HG03565 (cell line): ENCODE measurements at regions not wholly inside any gene's neighbourhood (a gene's known extent, or its start where the extent isn't known, plus 50 kb on each side); places are given as distances from the start of the nearest gene placed in this dataset.
"Not testable (repeated sequence)": the region's sequence is repeated elsewhere in the genome, so short reads cannot be mapped to it uniquely, and the experiment has no call there.

Source experiments
- ATAC-seq: cut with Tn5 transposase; IDR thresholded peaks from one replicate; pipeline ENCODE4 v1.9.1; 2021; ENCODE audit warnings: mild to moderate bottlenecking, moderate library complexity; ENCODE audit not compliant: unreplicated experiment

DNA sequence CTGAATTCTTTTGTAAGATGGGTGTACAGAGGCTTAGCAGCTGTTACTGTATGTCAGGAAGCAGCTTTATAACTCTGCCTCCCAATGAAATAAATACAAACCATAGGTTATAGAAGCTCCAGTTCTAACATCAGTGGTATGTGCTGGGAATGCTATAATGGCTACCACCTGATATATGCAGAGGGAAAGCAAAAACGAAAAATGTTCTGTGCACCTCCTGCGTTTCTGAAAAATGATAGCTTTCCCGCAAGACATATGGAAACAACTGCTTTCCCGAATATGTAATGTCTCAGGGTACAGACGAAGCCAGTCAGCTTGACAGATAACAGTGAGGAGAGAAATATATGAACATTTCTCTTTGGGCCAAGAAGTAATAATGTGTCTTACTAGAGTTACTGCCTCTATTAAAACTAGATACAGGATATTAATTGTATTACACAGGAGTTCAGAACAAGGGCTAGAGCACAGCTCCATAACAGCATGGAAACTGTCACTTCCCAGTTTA is 517.0 kb upstream of the NRSN1 start:
- no peak for ATAC-seq

DNA sequence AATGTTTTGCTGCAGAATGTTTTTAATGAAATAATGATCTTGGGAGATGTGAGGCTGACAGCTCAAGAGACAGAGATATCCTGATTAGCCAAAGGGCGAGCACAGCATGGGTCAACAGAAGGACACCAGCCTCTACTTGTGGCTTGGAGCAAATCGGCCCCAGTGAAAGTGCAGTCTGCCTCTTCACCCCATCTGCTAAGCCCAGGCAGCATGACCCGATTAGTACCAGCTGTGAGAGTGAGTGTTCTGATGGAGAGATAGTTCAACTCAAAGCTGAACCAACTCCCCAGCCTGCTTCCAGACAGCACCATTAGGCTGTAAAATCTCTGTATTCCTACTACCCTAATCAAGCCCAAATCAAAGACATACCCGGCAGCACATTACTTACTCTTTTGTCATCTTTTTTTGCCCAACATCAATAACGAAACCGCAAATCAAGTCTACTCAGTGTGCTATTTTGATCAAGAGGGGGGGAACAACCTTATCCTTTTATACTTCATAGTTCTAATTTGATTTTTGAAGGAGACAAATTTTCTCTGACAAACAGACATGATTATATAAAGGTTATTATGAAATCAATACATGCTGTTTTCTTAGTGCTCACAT is 514.1 kb upstream of the NRSN1 start:
- no peak for ATAC-seq

DNA sequence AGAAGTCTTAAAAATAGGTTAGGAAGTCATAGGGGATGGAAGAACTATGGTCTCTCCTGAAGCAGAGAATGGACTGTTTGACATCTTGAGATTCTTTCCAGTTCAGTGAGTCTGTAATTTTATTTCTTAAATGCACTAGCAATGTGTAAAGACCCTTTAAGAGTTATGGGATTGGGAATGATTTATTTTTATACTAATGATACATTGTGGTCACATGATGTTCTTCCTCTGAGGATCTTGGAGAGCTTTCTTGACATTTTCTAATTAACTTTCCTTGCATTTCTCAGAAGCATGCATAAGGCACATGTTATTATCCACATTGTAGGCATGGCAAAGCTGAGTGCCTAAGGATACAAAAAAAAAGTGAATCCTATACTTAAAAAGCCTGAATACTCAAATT is 507.6 kb upstream of the NRSN1 start:
- ATAC-seq, result no peak

DNA sequence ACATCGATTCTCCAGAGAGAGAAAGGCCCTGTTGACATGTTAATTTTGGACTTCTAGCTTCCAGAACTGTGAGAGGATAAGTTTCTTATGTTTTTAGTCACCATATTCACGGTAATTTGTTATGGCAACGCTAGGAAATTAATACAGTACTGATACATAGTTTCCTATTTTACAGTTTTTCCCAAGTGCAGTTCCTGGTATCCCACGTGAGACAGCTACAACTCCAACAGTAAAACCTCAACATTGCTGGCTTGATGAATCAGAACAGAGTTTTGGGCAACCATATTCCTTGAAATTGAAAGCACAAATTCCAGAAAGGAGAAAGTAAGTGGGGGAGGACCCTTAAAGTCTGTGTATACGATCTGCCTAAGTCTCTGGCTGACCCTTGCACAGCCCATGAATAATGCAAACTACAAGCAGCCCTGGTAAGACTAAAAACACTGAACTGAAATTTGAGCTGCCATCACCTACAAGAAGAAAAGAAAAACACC is 505.1 kb upstream of the NRSN1 start:
- ATAC-seq, result no peak

DNA sequence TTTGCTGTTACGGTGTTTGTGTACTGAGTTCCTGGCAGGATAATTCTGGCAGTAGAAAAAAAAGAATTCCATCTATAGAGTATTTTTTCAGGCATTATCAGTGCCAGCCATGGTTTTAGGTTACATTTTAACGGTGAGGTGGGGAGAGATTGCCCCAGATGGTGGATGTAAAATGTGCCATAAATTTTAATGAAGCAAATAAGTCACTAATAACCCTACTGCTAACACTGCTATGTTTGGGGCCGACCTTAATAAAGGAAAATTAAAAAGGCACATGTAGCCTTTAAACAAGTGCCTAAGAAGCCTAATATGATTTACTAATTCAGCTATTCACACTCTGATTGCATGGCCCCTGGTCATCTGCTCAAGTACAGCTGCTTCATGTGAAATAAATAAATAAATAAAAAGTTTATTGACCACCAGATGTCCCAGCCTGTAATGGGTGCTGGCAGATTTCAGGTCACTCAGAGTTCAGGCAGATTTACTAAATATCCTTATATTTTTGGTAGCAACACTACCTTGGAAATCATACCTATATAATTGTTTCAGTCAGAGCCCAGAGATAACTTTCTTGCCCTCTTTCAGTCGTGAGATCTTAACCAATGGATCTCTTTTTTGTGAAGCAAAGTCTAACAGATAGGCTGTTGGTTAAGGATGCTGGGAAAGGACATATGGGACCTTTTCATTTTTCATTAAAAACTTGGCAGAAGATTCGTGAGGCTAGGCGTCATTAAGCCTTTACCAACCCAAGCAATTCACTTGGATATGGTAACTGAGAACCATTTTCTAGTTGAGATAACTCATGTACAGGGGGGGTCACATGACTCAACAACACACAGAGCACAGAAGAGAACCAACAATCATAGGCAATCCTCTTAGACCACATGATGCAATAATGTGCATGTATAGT is 495.0 kb upstream of the NRSN1 start:
- no peak for ATAC-seq

DNA sequence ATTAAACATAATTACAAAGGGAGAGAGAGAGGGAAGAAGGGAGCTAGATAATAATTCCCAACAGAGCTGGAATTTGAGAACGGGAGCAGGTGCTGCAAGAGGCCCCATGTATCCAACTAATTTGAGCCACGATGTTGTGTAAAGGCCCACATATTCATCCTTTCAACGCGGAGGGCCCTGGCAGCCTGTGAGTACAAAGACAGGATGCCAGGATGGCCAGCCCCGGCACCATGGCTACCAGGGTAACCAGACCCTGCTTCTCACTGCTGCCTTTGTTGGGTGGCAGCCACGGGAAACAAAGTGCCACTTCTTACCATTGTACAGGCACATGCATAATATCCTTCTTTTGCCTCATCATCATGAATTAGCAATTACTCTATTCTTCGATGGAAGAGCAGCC is 492.0 kb upstream of the NRSN1 start:
- no peak for ATAC-seq

DNA sequence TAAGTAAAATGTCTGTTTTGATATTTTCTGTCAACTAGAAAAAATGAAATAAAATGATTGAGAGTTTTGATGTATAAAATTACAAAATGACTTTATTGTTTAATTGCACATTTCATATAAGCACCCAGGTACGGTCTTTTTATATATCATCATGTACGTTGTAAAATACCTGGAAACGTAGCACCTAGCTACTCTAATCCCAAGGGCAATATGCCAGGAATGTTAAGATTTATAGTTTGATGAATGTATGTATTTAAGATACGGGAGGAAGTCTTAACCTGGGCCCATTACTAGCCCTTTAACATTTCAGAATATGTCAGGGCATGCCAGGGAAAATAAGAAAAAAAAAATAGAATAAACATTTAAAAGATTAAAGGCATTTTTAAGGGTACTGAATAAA is 490.9 kb upstream of the NRSN1 start:
- no peak for ATAC-seq

DNA sequence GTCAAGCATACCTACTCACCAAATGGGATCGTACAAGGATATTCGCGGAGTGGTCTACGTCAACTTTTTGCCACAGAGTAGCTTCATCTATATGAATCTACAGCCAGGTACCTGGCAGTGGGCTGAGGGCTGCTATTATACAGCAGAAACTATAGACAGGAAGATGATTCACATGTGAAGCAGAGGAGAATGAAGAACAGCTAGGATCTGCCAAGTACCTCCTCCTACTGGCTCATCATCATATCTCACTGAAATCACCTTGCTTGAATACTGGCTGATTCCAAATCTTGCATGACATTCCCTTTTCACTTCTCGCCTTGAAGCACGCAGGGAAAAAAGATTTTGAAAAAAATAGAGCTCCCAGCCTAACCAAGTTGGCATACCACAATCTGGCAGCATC is 488.7 kb upstream of the NRSN1 start:
- ATAC-seq, result no peak

DNA sequence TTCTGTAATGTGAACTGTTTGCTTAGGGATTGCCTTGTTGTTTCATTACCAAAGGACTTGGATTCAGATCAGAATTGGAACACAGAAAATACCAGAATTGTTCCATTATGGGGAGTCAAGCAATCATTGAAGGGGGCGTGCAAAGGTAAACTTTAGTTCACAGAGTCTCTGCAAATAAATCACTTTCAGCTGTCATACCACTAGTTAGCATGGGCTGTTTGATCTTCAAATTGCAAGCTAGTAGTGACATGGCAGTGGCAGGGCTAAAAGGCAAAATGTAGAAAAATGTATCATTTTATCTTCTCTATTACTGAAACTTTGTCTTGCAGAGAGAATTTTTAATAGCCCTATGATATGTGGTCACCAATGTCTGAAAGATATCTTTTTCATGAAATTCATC is 483.2 kb upstream of the NRSN1 start:
- ATAC-seq, result no peak

DNA sequence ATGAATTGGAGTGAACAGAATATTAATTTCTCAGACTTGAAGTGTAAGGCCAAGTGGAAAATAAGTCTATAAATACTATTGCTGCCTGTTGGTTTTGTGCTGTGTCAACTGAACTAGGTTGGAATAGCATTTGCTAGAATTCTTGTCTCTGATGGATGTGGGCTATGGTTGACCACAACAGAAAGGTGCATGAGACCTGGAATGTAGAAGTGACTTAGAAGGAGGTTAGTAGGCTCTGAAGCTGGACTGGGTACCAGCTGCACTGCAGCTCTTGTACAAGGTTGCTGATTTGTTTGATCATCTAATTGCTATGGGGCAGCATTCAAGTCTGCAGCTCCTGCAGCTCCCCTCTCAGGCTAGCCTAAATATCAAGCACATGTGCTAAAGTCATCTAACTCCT is 479.0 kb upstream of the NRSN1 start:
- no peak for ATAC-seq

DNA sequence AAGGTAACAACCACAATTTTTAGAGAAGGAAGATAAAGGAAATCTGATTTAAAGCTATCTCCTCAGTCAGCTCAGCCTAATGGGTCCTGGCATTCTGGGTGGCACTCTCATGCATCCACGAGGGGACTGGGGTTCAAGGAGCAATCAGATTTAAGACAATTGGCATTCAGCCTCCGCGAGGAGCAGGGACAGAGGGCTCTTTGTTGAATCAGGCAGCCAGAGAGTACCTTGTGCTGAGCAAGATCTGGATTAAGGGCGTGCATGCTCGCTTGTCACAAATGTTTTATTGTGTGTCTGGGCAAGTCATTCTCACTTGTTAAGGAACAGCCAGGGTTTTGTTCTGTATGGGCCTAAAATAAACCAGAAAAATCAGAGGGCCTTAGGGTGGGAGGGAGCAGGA is 475.3 kb upstream of the NRSN1 start:
- ATAC-seq, result no peak

DNA sequence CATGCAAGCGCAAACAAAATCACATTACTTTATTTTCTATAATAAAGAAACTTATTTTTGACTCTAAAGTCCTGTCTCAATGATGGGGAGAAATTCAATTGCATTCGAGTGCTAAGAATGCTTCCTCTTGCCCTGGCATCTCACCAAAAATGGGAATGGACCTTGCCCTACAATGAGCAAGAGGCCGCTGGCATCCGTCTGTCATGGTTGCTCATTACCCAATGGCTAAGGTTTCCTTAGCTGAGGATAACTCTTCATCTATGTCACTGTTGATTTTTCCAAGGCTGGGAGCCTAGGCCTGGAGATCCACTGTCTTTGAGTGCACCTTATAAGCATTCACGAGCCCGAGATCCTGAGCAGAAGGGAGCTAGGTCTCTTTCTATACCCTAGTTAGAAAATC is 471.3 kb upstream of the NRSN1 start:
- ATAC-seq, result no peak

DNA sequence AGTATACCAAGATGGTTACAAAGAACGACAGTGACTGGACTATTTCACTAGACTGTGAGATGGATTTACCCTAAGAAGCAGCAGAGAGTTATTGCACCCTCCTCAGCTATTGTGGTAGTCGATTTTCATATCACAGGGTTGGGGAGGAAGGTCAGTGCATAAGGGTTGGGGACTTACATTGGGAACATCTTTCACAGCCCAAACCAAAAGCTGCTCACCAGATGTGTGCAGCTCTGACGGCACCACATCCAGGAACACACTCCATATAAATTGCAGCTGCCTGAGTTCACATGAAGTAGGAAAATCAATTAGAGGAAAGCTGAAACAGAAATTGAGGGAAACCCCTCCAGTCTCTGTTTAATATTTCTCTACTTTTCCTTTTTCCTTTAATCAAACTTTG is 470.5 kb upstream of the NRSN1 start:
- ATAC-seq, result no peak

DNA sequence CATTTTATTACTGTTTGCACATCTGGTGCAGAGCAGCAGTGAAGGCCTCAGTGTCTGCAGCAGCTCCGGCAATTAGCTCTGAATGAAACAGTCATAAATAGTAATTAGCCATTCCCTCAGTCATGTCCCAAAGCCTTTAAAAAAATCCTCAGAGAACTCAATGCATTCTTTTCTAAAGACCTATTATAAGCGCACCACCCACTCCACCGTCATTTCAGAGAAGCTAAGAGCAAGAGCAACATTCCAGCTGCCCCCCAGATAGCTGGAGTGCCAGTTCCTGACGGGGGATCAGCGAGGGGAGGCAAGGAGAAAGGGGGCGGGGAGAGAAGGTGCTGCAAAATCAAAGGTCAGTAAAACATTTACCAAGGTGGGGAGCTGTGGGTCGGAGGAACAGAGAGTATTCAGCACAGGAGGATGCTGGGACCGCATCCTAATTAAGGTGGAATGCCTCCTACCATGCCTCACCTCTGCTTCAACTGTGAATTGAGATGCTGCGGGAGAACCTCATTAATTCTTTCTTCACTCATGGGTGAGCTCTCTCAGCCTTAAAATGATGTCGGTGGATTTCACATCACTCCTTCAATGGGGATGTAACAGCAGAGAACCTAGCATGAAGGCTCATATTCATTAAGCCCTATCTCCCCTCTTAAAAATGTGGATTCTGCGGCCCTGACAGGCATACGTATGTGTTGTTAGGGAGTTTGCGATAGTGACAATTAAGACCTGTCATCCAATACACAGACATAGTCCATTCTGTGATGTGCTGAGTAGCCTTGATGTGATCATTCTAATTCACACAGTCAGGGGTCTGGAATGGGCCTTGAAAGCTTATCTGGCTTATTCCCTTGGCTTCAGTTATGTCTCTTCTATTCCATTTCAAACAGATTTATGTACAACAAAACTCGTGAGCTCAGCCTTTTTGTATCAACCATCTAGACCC is 469.5 kb upstream of the NRSN1 start:
- ATAC-seq, result no peak

DNA sequence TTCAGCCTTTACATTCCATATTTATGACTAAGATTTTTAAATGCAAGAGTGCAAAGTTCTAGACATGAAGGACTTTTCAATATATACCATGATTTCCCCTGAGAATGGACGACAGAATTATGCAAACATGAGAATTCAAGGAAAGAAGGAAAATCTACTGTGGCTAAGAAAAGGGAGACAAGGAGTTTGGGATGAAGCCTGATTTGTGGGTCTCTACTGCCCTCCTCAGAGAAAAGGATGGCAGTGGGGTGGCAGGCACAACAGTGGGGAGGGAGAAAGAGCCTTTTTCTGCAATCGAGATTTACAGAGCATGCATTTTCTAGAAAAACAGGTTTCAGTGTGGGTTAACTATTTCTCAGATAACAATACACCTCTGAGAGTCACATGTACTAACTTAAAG is 466.9 kb upstream of the NRSN1 start:
- ATAC-seq, result no peak

DNA sequence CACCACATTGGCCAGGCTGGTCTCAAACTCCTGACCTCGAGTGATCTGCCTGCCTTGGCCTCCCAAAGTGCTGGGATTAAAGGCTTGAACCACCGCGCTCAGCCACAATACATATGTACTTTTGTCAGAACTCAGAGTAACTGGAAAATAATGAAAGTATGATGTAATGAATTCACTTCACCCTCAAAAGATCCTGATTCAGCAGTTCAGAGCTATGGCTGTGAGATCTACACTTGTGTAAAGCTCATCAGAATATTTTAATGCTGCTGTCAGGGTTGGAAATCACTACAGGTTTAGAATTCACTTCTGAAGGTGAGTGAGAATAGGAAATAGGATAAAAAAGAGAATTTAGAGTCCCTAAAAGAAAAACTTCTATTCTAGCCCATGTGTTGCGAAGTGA is 464.5 kb upstream of the NRSN1 start:
- ATAC-seq, result no peak

DNA sequence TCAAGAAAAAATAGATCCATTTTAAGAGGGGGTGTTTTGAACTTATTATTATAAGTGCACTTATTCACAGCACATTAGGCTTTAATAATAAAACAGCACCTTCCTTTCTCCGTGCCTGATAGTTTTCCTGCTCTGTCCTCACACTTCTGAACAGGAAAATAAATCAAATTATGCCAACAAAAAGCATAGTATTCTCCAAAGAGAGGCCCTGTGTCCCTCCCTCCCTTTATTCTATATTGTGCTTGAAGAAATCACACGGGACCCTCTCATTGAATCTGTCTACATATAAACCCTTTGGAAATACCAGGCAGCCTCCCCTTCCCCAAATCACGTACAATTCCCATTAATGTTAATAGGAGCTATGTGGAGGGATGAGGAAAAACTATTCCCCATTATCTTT is 462.9 kb upstream of the NRSN1 start:
- no peak for ATAC-seq

DNA sequence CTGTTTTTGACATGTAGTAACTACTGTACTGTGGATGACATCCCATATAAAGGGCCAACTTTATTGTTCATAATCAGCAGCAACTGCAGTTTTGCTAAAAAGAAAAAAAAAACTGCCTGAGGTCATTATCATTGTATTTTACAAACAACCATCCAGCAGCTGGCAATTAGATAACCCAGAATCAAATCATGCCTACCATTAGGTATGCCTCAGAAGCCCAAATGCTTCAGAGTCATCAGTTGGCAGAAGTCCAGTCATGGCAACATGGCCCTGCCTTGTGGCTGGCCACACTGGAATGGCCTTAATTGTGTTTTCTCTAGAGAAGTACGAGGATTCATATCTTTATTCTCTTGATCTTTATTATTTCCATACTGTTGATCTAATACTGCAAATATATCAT is 462.4 kb upstream of the NRSN1 start:
- ATAC-seq, result no peak

DNA sequence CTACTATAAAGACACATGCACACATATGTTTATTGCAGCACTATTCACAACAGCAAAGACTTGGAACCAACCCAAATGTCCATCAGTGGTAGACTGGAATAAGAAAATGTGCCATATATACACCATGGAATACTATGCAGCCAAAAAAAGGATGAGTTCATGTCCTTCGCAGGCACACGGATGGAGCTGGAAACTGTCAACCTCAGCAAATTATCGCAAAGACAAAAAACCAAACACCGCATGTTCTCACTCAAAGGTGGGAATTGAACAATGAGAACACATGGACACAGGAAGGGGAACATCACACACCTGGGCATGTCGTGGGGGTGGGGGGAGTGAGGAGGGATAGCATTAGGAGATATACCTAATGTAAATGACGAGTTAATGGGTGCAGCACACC is 460.1 kb upstream of the NRSN1 start:
- not testable (repeated sequence) for ATAC-seq

DNA sequence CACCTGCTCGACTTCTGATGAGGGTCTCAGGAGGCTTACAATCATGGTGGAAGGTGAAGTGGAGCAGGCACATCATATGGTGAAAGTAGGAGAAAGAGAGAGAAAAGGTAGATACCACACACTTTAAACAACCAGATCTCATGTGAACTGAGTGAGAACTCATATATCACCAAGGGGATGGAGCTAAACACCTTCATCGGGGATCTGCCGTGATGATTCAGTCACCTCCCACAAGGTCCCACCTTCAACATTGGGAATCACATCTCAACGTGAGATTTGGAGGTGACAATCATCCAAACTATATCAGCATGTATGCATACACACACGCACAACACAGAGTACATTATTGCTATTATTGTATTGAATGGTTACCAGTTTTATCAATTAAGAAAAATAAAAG is 453.3 kb upstream of the NRSN1 start:
- no peak for ATAC-seq

DNA sequence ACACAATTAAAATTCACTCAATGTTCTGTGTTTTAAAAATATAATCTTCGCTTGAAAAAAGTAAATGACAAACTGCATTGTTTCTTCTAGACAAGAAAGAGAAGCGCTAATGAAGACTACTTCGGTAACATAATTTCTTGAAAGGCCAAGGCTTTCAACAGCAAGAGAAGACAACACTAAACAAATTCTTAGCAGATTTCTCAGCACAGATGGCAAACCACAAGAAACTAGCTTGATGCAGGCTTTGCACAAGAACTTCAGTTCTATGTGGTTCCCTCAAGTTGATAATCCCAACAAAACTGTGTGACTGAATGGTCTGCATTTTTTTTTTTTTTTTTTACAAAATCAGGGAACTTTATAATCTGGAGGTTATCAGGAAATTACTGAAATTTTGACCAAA is 447.4 kb upstream of the NRSN1 start:
- no peak for ATAC-seq
